ENCODE measurements at regions not wholly inside any gene's neighbourhood (a gene's known extent, or its start where the extent isn't known, plus 50 kb on each side); places are given as distances from the start of the nearest gene placed in this dataset.

DNA sequence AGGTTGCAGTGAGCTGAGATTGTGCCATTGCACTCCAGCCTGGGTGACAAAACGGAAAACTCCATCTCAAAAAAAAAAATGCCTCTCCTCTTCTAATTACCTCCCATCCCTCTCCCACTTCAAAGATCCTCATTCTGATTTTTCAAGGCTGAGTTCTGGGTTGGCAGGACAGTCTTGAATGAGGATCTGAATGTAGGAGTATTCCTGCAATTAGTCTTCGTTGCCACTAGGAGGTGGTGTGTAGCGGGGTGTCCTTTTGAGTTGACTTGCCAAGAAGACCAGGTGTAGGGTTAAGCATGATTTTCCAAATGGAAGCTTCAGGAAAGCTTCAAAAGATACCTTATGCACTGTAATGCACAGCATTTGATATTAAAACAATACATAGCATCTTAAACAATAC, 169.9 kb downstream of the ASMT start:
- TF ChIP-seq, protein P1, sequence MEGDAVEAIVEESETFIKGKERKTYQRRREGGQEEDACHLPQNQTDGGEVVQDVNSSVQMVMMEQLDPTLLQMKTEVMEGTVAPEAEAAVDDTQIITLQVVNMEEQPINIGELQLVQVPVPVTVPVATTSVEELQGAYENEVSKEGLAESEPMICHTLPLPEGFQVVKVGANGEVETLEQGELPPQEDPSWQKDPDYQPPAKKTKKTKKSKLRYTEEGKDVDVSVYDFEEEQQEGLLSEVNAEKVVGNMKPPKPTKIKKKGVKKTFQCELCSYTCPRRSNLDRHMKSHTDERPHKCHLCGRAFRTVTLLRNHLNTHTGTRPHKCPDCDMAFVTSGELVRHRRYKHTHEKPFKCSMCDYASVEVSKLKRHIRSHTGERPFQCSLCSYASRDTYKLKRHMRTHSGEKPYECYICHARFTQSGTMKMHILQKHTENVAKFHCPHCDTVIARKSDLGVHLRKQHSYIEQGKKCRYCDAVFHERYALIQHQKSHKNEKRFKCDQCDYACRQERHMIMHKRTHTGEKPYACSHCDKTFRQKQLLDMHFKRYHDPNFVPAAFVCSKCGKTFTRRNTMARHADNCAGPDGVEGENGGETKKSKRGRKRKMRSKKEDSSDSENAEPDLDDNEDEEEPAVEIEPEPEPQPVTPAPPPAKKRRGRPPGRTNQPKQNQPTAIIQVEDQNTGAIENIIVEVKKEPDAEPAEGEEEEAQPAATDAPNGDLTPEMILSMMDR (IDR thresholded peaks at IDR 0.05; ENCODE audit: borderline replicate concordance, extremely low read depth, low read length, poor library complexity, severe bottlenecking): peak; percentile 50
- no peak for TF ChIP-seq EZH2 (IDR thresholded peaks at IDR 0.05; ENCODE audit: borderline replicate concordance, low read depth, low read length, severe bottlenecking)
